ENCODE measurements at regions not wholly inside any gene's neighbourhood (a gene's known extent, or its start where the extent isn't known, plus 50 kb on each side); places are given as distances from the start of the nearest gene placed in this dataset.

DNA sequence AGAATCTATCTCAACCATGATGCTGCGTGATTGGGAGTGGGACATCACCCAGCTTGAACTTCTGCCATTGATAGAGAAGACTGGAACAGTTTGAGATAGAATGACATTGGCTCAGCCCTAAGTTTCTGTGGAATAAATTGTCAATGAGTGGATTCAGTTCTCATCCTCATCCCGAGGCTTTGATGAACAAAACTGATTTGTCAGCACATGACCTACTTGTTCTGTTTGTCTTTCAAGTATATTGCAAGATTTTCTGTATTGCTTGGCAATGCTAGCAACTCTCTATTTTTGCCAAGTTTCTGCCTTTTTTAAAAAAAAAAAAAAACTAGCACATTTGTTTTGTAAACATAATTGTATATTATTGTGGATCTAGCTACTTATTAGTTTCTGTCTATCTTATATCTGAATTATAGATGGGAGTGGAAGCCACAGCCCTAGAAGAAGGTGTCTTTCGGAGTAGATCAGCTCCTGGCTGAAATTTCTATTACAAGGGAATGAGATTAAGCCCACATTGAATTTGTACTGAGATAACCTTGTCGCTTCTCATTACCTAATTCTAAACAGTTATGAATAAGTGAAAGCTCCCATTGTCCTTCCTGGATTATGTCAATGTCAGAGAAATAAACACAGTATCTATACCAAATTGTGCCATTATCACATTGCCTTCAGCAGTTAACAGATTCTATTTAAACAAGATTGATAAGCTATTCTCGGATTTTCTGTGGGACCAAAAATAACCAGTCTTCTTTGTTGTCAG, 166.1 kb downstream of the TNFSF13B start:
- FAIRE-seq = no peak

DNA sequence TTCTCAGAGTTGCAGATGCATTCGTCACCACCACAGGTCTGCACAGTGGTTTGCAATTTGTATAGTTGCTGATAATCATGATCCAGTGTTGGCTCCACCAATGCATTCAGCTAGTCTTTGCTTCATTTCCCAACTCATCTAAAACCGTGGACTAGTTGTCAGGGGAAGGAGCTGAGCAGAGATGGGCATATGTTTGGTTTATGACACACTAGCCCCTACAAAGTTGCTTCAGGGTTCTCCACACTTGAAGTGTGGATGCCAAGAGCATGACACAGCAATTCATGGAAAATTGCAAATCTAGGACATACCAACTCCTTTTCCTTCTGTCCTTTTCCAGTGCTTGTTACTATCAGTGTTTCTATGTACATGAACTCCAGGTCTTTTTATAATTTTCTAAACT, 168.0 kb downstream of the TNFSF13B start:
- DNase-seq (ENCODE audit: insufficient read length, low spot score) (no peak), FAIRE-seq (no peak)

More for the DNA sequence above, 166.1 kb downstream of the TNFSF13B start:
- no peak for DNase-seq (ENCODE audit: insufficient read length, low spot score)

DNA sequence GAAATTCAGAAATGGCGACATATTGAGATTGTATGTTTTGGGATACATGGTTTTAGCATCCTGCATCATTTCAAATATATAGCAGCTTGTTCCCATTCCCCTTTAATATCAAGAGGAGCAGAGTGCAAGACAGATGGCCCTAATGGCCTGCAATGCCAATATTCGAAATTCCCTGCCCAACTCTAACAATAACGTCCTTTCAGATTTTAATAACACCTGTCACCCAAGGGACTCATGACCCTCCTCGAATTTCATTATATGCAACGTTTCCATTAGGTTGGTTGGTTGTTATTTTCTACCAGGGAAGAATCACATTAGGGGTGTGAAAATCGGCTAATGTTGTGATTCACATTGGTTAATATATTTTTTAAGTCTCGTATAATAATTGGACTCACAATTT, 170.0 kb downstream of the TNFSF13B start:
- FAIRE-seq (no peak), DNase-seq (ENCODE audit: insufficient read length, low spot score) (no peak)

DNA sequence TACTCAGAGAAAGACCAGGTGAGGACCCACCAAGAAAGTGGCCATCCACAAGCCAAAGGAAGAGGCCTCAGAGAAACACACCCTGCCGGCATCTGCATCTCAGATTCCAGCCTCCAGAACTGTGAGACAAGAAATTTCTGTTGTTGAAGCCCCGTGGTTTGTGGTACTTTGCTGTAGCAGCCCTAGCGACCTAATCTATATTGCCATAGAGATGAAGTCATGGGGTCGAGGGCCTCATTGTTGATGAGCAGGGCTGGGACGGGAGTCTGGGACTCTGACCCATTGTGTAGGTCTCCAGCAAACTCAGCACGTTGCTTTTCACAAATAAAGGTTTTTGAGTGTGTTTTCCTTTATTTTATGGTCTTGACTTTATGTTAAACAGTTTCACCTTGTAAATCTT, 174.9 kb downstream of the TNFSF13B start:
- no peak for DNase-seq (ENCODE audit: insufficient read length, low spot score)
- no peak for FAIRE-seq

DNA sequence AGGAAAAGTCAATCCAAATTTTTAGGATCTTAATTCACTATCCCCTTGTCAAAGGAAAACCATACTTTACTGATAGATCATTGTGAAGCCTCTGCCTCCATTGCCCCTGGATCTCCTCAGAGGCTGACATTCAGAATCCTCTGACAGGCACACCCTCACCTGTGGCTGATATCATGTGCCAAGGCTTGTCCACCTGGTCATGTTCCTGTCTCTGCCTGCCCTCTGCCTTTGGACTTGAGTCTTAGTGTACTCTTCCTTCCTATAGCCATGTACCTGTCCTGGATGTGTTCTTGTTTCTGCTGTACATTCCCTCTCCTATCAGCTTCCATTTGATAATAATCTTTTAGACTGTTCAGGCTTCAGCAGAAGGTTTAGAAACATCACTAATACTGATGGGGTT, 179.4 kb downstream of the TNFSF13B start:
- DNase-seq (ENCODE audit: insufficient read length, low spot score) (no peak), FAIRE-seq (no peak)

DNA sequence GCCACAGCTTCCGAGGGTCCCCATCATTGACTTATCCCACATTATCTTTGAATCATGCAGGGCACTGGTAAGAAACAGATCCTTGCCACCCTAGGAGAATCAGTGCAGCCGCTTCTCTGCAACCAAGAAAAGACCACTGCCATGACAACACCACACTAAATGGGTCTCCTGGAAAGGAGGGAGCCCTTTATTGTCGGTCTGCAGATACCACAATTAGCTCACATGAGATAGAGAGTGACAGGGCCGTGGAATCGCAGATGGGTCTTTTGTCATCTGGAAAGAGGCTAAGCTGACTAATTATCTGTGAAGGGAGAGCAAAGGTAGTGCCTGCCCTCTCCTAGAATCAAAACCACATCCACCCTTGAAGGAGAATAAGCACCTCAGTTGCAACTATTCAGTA, 178.3 kb upstream of the MYO16 start:
- FAIRE-seq (no peak), DNase-seq (ENCODE audit: insufficient read length, low spot score) (no peak)

GRCh38 chr13:108455320-108455719, 174.1 kb upstream of the MYO16 start:
- DNase-seq (ENCODE audit: insufficient read length, low spot score) (no peak), FAIRE-seq (no peak)

DNA sequence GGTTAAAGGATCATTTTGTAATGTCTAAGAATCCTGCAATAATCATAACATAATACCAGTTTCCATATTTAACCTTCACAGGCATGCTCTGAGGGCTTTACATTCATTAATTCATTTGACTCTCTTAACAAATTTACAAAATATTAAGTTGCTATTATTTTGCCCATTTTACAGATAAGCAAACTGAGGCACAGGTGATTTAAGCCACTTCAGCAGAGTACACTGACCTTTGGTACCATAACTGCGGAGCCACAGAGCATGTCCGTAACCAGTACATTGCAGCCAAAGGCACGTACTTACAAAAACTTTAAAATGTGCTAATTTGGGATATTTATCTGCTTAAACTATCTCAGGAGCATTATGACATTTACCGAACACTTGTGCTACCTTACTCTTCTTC, 169.4 kb upstream of the MYO16 start:
- FAIRE-seq (no peak), DNase-seq (ENCODE audit: insufficient read length, low spot score) (no peak)

GRCh38 chr13:108460746-108461145, 168.7 kb upstream of the MYO16 start:
- no peak for FAIRE-seq

GRCh38 chr13:108463340-108463739, 166.1 kb upstream of the MYO16 start:
- no peak for DNase-seq (ENCODE audit: insufficient read length, low spot score)

More at GRCh38 chr13:108460746-108461145, 168.7 kb upstream of the MYO16 start:
- DNase-seq (ENCODE audit: insufficient read length, low spot score) = no peak

DNA sequence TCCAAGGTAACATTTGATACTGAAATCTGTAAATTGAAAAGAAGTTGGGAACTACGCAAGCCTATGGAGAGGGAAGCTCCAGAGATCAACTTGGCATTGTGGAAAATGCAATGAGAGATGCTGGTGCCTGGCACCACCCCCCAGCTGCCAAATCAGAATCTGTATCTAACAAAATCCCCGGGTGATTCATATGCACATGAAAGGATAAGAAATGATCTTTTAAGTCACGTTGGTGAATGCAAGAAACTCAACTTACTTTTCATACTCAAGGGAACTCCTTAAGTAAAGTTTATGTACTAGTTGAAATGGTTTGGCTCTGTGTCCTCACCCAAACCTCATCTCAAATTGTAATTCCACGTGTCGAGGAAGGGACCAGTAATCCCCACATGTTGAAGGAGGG, 158.5 kb upstream of the MYO16 start:
- DNase-seq (ENCODE audit: insufficient read length, low spot score) (no peak), FAIRE-seq (no peak)

More at GRCh38 chr13:108463340-108463739, 166.1 kb upstream of the MYO16 start:
- FAIRE-seq = no peak

GRCh38 chr13:108475181-108475580, 154.2 kb upstream of the MYO16 start:
- DNase-seq (ENCODE audit: insufficient read length, low spot score) = no peak
- no peak for FAIRE-seq

DNA sequence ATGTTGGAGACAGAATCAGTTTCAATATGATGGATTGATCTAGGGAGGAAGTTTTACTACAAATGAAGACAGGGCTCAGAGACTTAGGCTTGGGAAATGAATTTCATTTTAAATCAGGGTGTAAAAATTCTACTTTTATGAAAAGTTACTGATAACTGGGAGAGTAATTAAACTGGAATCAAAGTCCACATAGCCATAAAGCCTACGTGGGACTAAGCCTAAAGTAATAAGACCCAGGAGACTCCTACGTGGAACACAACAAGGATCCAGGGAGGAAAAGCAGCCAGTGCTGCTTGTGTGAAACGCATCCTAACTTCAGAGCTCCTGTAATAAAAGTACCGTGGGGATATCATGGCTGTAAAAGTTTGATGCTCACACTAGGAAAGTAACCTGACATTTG, 152.0 kb upstream of the MYO16 start:
- FAIRE-seq (no peak), DNase-seq (ENCODE audit: insufficient read length, low spot score) (no peak)

- DNase-seq (ENCODE audit: insufficient read length, low spot score) = no peak
- FAIRE-seq = no peak
Measured at GRCh38 chr13:108478179-108478578, 151.2 kb upstream of the MYO16 start.

DNA sequence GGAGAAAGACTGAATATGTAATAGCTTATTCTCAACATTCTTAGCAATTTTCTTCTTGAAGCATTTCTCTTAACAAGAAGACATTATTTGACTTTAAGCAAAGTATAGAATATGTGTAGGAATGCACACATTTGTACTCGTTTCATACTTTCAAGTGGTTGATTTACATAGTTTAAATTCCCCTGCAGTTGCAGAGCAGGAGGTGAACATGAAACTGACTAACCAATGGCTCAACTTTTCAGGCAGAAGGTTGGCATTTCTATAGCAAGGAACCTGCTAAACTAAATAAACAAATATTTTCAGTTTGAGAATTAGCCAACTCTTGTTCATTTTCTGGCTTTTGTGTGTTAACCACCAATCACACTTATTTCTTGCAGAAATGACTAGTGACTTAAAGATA, 145.4 kb upstream of the MYO16 start:
- FAIRE-seq (no peak), DNase-seq (ENCODE audit: insufficient read length, low spot score) (no peak)

DNA sequence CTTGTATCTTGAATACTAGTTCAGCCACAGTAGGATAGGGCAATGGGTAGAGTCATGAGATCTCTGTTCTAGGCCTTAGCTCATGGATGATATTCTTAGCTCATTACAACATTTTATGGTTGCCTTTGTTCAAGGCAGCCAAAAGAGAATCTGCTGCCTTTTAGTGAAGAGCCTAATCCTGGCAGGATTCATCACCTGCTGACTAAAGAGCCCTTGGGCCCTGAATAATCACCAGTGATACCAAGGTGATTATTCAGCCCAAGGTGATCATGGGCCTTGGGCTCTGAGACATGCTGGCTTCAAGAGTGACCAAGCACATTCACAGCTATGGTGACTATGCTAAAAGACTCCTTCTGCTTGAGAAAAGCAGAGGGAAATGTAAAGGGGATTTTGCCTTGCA, 143.3 kb upstream of the MYO16 start:
- FAIRE-seq (no peak), DNase-seq (ENCODE audit: insufficient read length, low spot score) (no peak)

- FAIRE-seq = no peak
Measured at GRCh38 chr13:108494991-108495645, 134.3 kb upstream of the MYO16 start.

DNA sequence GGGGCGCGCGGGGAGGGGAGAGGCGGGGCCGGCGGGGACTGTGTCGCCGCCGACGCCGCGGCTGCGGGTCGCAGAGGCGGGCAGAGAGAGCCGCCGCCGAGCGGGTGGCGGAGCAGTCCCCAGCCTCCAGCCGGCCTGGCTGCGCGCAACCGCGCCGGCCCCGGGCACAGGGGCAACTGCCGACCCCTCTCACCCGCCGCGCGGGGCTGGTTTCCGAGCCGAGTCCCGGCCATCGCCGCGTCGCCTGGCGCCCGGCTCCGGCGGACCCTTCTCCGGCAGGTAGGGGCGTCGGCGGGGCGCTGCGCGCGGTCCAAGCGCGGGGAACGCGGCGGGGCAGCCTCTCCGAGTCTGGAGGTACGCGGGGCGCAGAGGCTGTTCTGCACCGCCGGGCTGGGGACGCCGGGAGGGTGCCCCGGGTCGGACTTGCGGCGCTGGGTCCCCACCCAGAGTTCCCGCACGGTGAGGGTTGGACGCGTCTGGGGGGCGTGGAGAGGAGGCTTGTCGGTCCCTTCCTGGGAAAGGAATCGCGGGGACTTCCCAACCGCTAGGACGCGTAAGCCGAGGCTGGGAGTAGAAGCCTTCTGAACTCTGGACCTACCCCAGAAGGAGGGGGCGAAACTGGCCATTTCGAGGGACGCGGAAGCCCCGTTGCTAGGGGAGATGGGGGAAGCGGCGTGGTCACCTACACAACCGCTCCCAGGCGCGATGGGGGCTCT, 133.6 kb upstream of the MYO16 start:
- DNase-seq (ENCODE audit: insufficient read length, low spot score) = no peak
- FAIRE-seq = no peak

More at GRCh38 chr13:108494991-108495645, 134.3 kb upstream of the MYO16 start:
- DNase-seq (ENCODE audit: insufficient read length, low spot score) = no peak

DNA sequence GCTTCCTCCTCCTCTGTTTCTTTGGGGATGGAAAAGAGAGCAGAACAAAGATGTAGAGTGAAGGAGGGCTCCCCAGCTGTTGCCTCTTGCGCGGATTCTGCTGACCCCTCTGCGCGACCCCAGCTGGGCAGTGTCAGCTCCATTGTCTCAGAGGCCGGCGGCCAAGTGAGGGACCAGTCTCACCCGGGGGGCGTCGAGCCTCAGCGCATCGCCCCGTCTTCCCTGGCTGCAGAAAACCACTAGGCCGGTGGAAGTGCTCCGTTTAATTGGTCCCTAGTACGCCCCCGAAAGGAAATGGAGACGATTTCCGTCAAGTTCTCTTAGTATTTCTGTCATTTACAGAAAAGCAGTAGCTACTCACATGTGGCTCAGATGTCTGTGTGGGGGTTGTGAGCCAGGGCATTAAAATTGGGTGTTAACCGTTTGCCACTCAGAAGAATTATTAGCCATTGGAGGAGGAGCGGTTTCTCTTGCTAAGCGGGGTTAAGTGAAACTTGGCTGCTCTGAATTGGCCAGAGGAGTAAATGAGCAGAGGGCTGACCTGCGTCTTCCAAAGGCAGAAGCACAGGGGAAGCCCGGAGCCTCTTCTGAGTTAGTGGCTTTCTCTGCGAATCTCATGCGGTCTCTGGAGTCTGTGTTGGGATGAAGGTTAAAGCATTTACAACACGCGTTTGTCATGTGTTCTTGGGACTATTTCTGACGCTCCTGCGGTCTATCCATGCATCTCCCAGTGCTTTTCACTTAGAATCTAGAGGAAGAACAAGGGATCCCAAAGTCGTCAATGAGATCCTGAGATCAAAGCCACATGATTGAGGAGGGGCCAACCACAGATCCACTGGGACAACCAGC, 132.8 kb upstream of the MYO16 start:
- no peak for DNase-seq (ENCODE audit: insufficient read length, low spot score)
- no peak for FAIRE-seq

GRCh38 chr13:108500711-108501110, 128.7 kb upstream of the MYO16 start:
- FAIRE-seq (no peak), DNase-seq (ENCODE audit: insufficient read length, low spot score) (no peak)

DNA sequence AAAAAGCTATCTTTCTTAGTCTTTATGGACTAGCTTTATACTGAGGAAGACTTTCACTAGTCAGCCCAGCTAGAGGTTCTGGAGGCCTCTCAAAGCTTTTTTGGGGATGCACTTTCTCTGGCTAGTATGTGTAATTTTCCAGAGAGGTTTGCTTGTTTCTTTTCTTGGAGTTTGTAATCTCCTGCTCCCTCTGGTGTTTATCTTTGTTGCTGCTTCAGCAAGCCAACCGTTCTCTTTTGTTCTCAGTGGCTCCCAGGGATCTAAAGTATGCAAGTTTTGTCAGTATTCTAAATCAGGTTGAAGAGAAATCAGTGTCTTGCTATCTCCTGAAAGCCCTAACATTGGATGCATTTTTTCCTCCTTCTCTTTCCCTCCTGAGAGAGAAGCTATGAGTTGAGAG, 121.1 kb upstream of the MYO16 start:
- no peak for DNase-seq (ENCODE audit: insufficient read length, low spot score)
- no peak for FAIRE-seq

All from HTR-8/SVneo (cell line).